ENCODE measurements at regions not wholly inside any gene's neighbourhood (a gene's known extent, or its start where the extent isn't known, plus 50 kb on each side); places are given as distances from the start of the nearest gene placed in this dataset.

DNA sequence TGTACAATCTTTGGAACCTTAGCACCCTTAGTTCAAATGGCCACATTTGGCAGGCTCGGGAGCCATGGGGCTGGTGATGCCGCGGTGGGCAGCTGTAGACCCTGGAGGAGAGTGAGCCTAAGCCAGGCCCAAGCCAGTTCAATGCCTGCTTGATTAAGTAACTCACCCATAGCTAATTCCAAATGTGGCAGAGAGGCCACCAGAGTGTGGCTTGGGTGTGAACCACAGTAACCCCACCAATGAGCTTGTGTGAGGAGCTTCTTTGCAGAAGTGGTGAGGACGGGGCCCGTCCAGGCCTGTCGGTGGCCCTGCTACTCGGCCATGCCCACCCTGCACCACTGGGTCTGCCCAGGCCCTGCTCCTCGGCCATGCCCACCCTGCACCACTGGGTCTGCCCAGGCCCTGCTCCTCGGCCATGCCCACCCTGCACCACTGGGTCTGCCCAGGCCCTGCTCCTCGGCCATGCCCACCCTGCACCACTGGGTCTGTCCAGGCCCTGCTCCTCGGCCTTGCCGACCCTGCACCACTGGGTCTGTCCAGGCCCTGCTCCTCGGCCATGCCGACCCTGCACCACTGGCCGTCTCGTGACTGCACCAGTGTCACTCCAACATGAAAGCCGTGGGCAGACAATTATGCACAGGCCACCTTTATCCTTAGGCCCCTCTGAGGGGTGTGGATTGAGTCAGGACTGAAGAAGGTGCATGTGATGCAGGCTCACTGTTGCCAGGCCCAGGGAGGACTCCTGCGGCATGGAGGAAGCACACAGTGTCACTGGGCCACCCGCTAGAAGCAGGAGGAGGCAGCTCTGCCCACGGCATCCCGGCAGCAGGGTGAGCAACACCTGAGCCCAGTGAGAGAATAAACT lies 75.4 kb downstream of the MRPL36 start:
- TF ChIP-seq, protein P1, sequence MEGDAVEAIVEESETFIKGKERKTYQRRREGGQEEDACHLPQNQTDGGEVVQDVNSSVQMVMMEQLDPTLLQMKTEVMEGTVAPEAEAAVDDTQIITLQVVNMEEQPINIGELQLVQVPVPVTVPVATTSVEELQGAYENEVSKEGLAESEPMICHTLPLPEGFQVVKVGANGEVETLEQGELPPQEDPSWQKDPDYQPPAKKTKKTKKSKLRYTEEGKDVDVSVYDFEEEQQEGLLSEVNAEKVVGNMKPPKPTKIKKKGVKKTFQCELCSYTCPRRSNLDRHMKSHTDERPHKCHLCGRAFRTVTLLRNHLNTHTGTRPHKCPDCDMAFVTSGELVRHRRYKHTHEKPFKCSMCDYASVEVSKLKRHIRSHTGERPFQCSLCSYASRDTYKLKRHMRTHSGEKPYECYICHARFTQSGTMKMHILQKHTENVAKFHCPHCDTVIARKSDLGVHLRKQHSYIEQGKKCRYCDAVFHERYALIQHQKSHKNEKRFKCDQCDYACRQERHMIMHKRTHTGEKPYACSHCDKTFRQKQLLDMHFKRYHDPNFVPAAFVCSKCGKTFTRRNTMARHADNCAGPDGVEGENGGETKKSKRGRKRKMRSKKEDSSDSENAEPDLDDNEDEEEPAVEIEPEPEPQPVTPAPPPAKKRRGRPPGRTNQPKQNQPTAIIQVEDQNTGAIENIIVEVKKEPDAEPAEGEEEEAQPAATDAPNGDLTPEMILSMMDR (conservative IDR thresholded peaks at IDR 0.05; ENCODE audit: low read depth, low read length) = no peak
- TF ChIP-seq EZH2 (IDR thresholded peaks at IDR 0.05; ENCODE audit: low read length, unreplicated experiment) = no peak
